ENCODE measurements at regions not wholly inside any gene's neighbourhood (a gene's known extent, or its start where the extent isn't known, plus 50 kb on each side); places are given as distances from the start of the nearest gene placed in this dataset.
A peak's percentile ranks its signal among the peaks of the same experiment; 100 is the strongest.

- peak in 7 of 56 donors; percentile 20 to 40 (median 26) for DNase-seq
Measured at GRCh38 chr1:39085174-39085573, 59.0 kb downstream of the NDUFS5 start.

GRCh38 chr1:39086386-39086785, 60.2 kb downstream of the NDUFS5 start:
- no peak for DNase-seq

- peak in 4 of 56 donors; percentile 15 to 48 (median 28) for DNase-seq
Measured at GRCh38 chr1:39086865-39087409, 60.8 kb downstream of the NDUFS5 start.

- DNase-seq = no peak
Measured at GRCh38 chr1:39087435-39087834, 61.3 kb downstream of the NDUFS5 start.

GRCh38 chr1:39088658-39089057, 62.5 kb downstream of the NDUFS5 start:
- DNase-seq = no peak

- DNase-seq = peak in 32 of 56 donors; percentile 9 to 76 (median 40)
Measured at GRCh38 chr1:39089931-39090521, 63.9 kb downstream of the NDUFS5 start.

GRCh38 chr1:39090757-39091380, 64.7 kb downstream of the NDUFS5 start:
- DNase-seq = no peak

GRCh38 chr1:39091845-39092645, 65.9 kb downstream of the NDUFS5 start:
- peak in 36 of 56 donors; percentile 5 to 84 (median 40) for DNase-seq

- DNase-seq = no peak
Measured at GRCh38 chr1:39094685-39095084, 68.5 kb downstream of the NDUFS5 start.

GRCh38 chr1:39098546-39099250, 72.5 kb downstream of the NDUFS5 start:
- DNase-seq = peak in 52 of 56 donors; percentile 19 to 91 (median 70)

- DNase-seq = peak in 41 of 56 donors; percentile 21 to 72 (median 38)
Measured at GRCh38 chr1:39102537-39103327, 76.6 kb downstream of the NDUFS5 start.

- peak in 1 of 56 donors; percentile 34 for DNase-seq
Measured at GRCh38 chr1:39103328-39104157, 77.4 kb downstream of the NDUFS5 start.

- peak in 16 of 56 donors; percentile 24 to 63 (median 49) for DNase-seq
Measured at GRCh38 chr1:39104158-39105060, 78.3 kb downstream of the NDUFS5 start.

GRCh38 chr1:39105061-39105840, 79.1 kb downstream of the NDUFS5 start:
- peak in 33 of 56 donors; percentile 27 to 77 (median 46) for DNase-seq

- DNase-seq = peak in 15 of 56 donors; percentile 13 to 58 (median 45)
Measured at GRCh38 chr1:39105841-39106765, 80.0 kb downstream of the NDUFS5 start.

- no peak for DNase-seq
Measured at GRCh38 chr1:39106801-39107327, 80.7 kb downstream of the NDUFS5 start.
